Smooth muscle cell (in vitro differentiated cells): ENCODE measurements at regions not wholly inside any gene's neighbourhood (a gene's known extent, or its start where the extent isn't known, plus 50 kb on each side); places are given as distances from the start of the nearest gene placed in this dataset.
A peak's percentile ranks its signal among the peaks of the same experiment; 100 is the strongest.

Experiments
- DNase-seq: peaks from one replicate; lab custom pipeline; 2025; ENCODE audit not compliant: unreplicated experiment; lab: John Stamatoyannopoulos, UW
- H2AFZ ChIP-seq: fragments of 200-600 bp; sonication (generic); 2 replicates; pipeline ENCODE4 v1.6.0; 2016; ENCODE audit warnings: antibody characterized with exemption, low read depth, mild to moderate bottlenecking
- H3F3A ChIP-seq: fragments of 200-600 bp; sonication (generic); 2 replicates; pipeline ENCODE4 v1.6.0; 2017; ENCODE audit warnings: antibody characterized with exemption, low read depth
- H3K27ac ChIP-seq: fragments of 200-600 bp; sonication (generic); 2 replicates; pipeline ENCODE4 v1.5.1; 2016; ENCODE audit warnings: low read depth, mild to moderate bottlenecking
- H3K27me3 ChIP-seq: fragments of 200-600 bp; sonication (generic); 2 replicates; pipeline ENCODE4 v1.6.1; 2016; ENCODE audit warnings: low read depth, mild to moderate bottlenecking
- H3K36me3 ChIP-seq: fragments of 200-600 bp; sonication (generic); 2 replicates; pipeline ENCODE4 v1.5.1; 2016; ENCODE audit warnings: low read depth
- H3K4me1 ChIP-seq: fragments of 200-600 bp; sonication (generic); 2 replicates; pipeline ENCODE4 v1.5.1; 2016; ENCODE audit warnings: low read depth
- H3K4me2 ChIP-seq: fragments of 200-600 bp; sonication (generic); 2 replicates; pipeline ENCODE4 v1.6.0; 2016; ENCODE audit warnings: mild to moderate bottlenecking
- H3K4me3 ChIP-seq: fragments of 200-600 bp; sonication (generic); 2 replicates; pipeline ENCODE4 v1.5.1; 2016; ENCODE audit warnings: mild to moderate bottlenecking
- H3K79me2 ChIP-seq: fragments of 200-600 bp; sonication (generic); 2 replicates; pipeline ENCODE4 v1.6.0; 2016; ENCODE audit warnings: low read depth, mild to moderate bottlenecking
- H3K9ac ChIP-seq: fragments of 200-600 bp; sonication (generic); 2 replicates; pipeline ENCODE4 v1.6.0; 2016; ENCODE audit warnings: low read depth
- H3K9me3 ChIP-seq: fragments of 200-600 bp; sonication (generic); replicated peaks from 2 replicates; pipeline ENCODE4 v1.5.1; 2016; ENCODE audit warnings: low read depth
- H4K20me1 ChIP-seq: fragments of 200-600 bp; sonication (generic); 2 replicates; pipeline ENCODE4 v1.6.0; 2016; ENCODE audit warnings: low read depth
- CTCF ChIP-seq: fragments of 200-600 bp; sonication (generic); IDR thresholded peaks from 2 replicates; pipeline ENCODE4 v1.5.1; 2017; ENCODE audit warnings: borderline replicate concordance, mild to moderate bottlenecking, antibody characterized with exemption; ENCODE audit not compliant: insufficient read depth, poor library complexity, severe bottlenecking
- WGBS: methylation state at CpG from one replicate; pipeline ENCODE4 v1.1.7; 2016; ENCODE audit warnings: low lambda C conversion rate; 5-methylcytosine and 5-hydroxymethylcytosine counted together

- no peaks in the 10 kb centered on the region for H3K36me3 ChIP-seq
- 97% methylated on average over 2 of the region's 2 CpGs for WGBS
- no peak overlapping the region for H3K4me3 ChIP-seq
- H3K4me1 ChIP-seq: no peaks in the 10 kb centered on the region
- no peak overlapping the region for H2AFZ ChIP-seq
- peak overlapping the region; percentile 71 for H3K27ac ChIP-seq
- no peak for TF ChIP-seq CTCF
- no peak overlapping the region for H3K4me2 ChIP-seq
- no peak overlapping the region for H3K9ac ChIP-seq
- H3K9me3 ChIP-seq: no peaks in the 10 kb centered on the region
- DNase-seq: no peak
- H3F3A ChIP-seq: peaks cover 18% of the 10 kb centered on the region
- no peaks in the 10 kb centered on the region for H3K27me3 ChIP-seq
- H3K79me2 ChIP-seq: no peaks in the 10 kb centered on the region
- H4K20me1 ChIP-seq: no peaks in the 10 kb centered on the region
These were observed 51.0 kb upstream of the PCBP1 start for GRCh38 chr2:70036290-70036689.

- no peaks in the 10 kb centered on the region for H3K9me3 ChIP-seq
- no peaks in the 10 kb centered on the region for H3K27me3 ChIP-seq
- peak overlapping the region; percentile 71 for H3K27ac ChIP-seq
- no peaks in the 10 kb centered on the region for H3K79me2 ChIP-seq
- no peak for DNase-seq
- no peaks in the 10 kb centered on the region for H4K20me1 ChIP-seq
- H3K9ac ChIP-seq: no peak overlapping the region
- no peak overlapping the region for H2AFZ ChIP-seq
- WGBS: 30% methylated on average over 1 of the region's 1 CpG
- no peak overlapping the region for H3K4me3 ChIP-seq
- H3K36me3 ChIP-seq: no peaks in the 10 kb centered on the region
- peaks cover 18% of the 10 kb centered on the region for H3F3A ChIP-seq
- peak overlapping the region; percentile 66 for H3K4me2 ChIP-seq
- TF ChIP-seq CTCF: no peak
- H3K4me1 ChIP-seq: peaks cover 7% of the 10 kb centered on the region
These were observed 51.9 kb upstream of the PCBP1 start for GRCh38 chr2:70035344-70035844.

GRCh38 chr2:70030724-70031420 is 56.4 kb upstream of the PCBP1 start:
- no peak for DNase-seq
- 81% methylated on average over 1 of the region's 1 CpG for WGBS
- Histone ChIP-seq H3K27ac (peak overlapping the region; percentile 62), H4K20me1 (no peaks in the 10 kb centered on the region), H3K27me3 (no peaks in the 10 kb centered on the region), H3K4me1 (peaks cover 8% of the 10 kb centered on the region), H3K36me3 (no peaks in the 10 kb centered on the region), H3K9me3 (no peaks in the 10 kb centered on the region), H2AFZ (no peak overlapping the region), H3K4me3 (no peak overlapping the region), H3K9ac (no peak overlapping the region), H3K4me2 (peak overlapping the region; percentile 44), H3K79me2 (no peaks in the 10 kb centered on the region), H3F3A (peaks cover 14% of the 10 kb centered on the region)
- no peak for TF ChIP-seq CTCF
